ENCODE measurements at regions not wholly inside any gene's neighbourhood (a gene's known extent, or its start where the extent isn't known, plus 50 kb on each side); places are given as distances from the start of the nearest gene placed in this dataset.

- Mint-ChIP-seq H3K27ac (ENCODE audit: low read depth, unreplicated experiment) (no peak overlapping the region), H3K27me3 (ENCODE audit: insufficient read depth, unreplicated experiment) (no peaks in the 10 kb centered on the region), H3K4me3 (ENCODE audit: unreplicated experiment) (no peak overlapping the region), H3K36me3 (ENCODE audit: insufficient read depth, unreplicated experiment) (no peaks in the 10 kb centered on the region), H3K4me1 (ENCODE audit: insufficient read depth, unreplicated experiment) (no peaks in the 10 kb centered on the region), H3K9me3 (ENCODE audit: unreplicated experiment) (no peaks in the 10 kb centered on the region)
- no TSS peak for BruUV-seq (replicated peaks)
- intact Hi-C loops (cut with micrococcal nuclease): no loop called here
- ChIA-PET CTCF (interaction anchor here (0.7 to 1.3 kb wide), 2 partner anchors 10 to 113 kb away, joined by 3 to 6 read pairs; no protein-coding TSS in a partner anchor), POLR2A (interaction anchor here (0.7 to 1.0 kb wide), 2 partner anchors 9 to 14 kb away, joined by 3 to 4 read pairs; no protein-coding TSS in a partner anchor)
- TF ChIP-seq, protein P1, sequence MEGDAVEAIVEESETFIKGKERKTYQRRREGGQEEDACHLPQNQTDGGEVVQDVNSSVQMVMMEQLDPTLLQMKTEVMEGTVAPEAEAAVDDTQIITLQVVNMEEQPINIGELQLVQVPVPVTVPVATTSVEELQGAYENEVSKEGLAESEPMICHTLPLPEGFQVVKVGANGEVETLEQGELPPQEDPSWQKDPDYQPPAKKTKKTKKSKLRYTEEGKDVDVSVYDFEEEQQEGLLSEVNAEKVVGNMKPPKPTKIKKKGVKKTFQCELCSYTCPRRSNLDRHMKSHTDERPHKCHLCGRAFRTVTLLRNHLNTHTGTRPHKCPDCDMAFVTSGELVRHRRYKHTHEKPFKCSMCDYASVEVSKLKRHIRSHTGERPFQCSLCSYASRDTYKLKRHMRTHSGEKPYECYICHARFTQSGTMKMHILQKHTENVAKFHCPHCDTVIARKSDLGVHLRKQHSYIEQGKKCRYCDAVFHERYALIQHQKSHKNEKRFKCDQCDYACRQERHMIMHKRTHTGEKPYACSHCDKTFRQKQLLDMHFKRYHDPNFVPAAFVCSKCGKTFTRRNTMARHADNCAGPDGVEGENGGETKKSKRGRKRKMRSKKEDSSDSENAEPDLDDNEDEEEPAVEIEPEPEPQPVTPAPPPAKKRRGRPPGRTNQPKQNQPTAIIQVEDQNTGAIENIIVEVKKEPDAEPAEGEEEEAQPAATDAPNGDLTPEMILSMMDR (IDR thresholded peaks at IDR 0.05; ENCODE audit: unreplicated experiment): no peak
- DNase-seq (ENCODE audit: unreplicated experiment): no peak
Observed at GRCh38 chr11:15536438-15536837, 421.7 kb downstream of the INSC start.

- Mint-ChIP-seq H3K27ac (ENCODE audit: low read depth, unreplicated experiment) (no peak overlapping the region), H3K36me3 (ENCODE audit: insufficient read depth, unreplicated experiment) (no peaks in the 10 kb centered on the region), H3K4me3 (ENCODE audit: unreplicated experiment) (no peak overlapping the region), H3K4me1 (ENCODE audit: insufficient read depth, unreplicated experiment) (no peaks in the 10 kb centered on the region), H3K27me3 (ENCODE audit: insufficient read depth, unreplicated experiment) (no peaks in the 10 kb centered on the region), H3K9me3 (ENCODE audit: unreplicated experiment) (no peaks in the 10 kb centered on the region)
- TF ChIP-seq, protein P1 (IDR thresholded peaks at IDR 0.05; ENCODE audit: unreplicated experiment): no peak
- intact Hi-C loops (cut with micrococcal nuclease): no loop called here
- BruUV-seq (replicated peaks): no TSS peak
- CTCF ChIA-PET: no interaction called here
- POLR2A ChIA-PET: interaction anchor here (0.6 kb wide), 1 partner anchor 208 kb away, joined by 4 read pairs; no protein-coding TSS in a partner anchor
- no peak for DNase-seq (ENCODE audit: unreplicated experiment)
Observed at GRCh38 chr11:15539645-15540044, 424.9 kb downstream of the INSC start.

- Mint-ChIP-seq H3K36me3 (ENCODE audit: insufficient read depth, unreplicated experiment) (no peaks in the 10 kb centered on the region), H3K4me1 (ENCODE audit: insufficient read depth, unreplicated experiment) (no peaks in the 10 kb centered on the region), H3K27me3 (ENCODE audit: insufficient read depth, unreplicated experiment) (no peaks in the 10 kb centered on the region), H3K9me3 (ENCODE audit: unreplicated experiment) (no peaks in the 10 kb centered on the region), H3K27ac (ENCODE audit: low read depth, unreplicated experiment) (no peak overlapping the region), H3K4me3 (ENCODE audit: unreplicated experiment) (no peak overlapping the region)
- intact Hi-C loops (cut with micrococcal nuclease): no loop called here
- TF ChIP-seq, protein P1 (IDR thresholded peaks at IDR 0.05; ENCODE audit: unreplicated experiment): no peak
- CTCF ChIA-PET: no interaction called here
- POLR2A ChIA-PET: no interaction called here
- no peak for DNase-seq (ENCODE audit: unreplicated experiment)
- no TSS peak for BruUV-seq (replicated peaks)
Observed at GRCh38 chr11:15541079-15541478, 426.4 kb downstream of the INSC start.

DNA sequence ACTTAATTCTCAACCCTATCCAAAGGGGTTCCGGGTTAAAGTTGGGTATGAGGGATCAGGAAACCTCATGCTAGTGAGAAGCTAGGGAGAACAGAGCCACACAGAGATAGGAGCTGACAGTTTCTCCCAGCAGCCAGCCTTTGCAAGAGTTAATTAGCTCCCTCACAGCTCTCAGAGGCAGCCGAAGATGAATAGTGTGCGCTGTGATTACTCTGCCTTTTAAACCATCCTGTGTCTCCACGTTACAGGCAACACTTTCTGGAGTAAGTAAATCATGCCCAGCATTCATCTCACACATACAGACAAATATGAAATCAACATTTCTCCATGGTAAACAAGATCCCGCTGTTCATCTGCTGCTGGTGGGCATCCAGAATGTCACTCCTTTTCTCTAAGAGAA, 429.6 kb downstream of the INSC start:
- H3K4me3 Mint-ChIP-seq (ENCODE audit: unreplicated experiment): no peak overlapping the region
- ChIA-PET CTCF (no interaction called here), POLR2A (no interaction called here)
- no peak for DNase-seq (ENCODE audit: unreplicated experiment)
- TF ChIP-seq, protein P1 (IDR thresholded peaks at IDR 0.05; ENCODE audit: unreplicated experiment): no peak
- BruUV-seq (replicated peaks): no TSS peak
- no peaks in the 10 kb centered on the region for H3K36me3 Mint-ChIP-seq (ENCODE audit: insufficient read depth, unreplicated experiment)
- no peak overlapping the region for H3K27ac Mint-ChIP-seq (ENCODE audit: low read depth, unreplicated experiment)
- intact Hi-C loops (cut with micrococcal nuclease): no loop called here
- no peaks in the 10 kb centered on the region for H3K9me3 Mint-ChIP-seq (ENCODE audit: unreplicated experiment)
- no peaks in the 10 kb centered on the region for H3K27me3 Mint-ChIP-seq (ENCODE audit: insufficient read depth, unreplicated experiment)
- H3K4me1 Mint-ChIP-seq (ENCODE audit: insufficient read depth, unreplicated experiment): no peaks in the 10 kb centered on the region
